Middle frontal gyrus (tissue), 1 donor: ENCODE measurements at regions not wholly inside any gene's neighbourhood (a gene's known extent, or its start where the extent isn't known, plus 50 kb on each side); places are given as distances from the start of the nearest gene placed in this dataset.
"Not testable (repeated sequence)": the region's sequence is repeated elsewhere in the genome, so short reads cannot be mapped to it uniquely, and the experiment has no call there.

Source experiments
- DNase-seq: peaks from one replicate; pipeline ENCODE4 v3.0.0-alpha.2; 2015; ENCODE audit warnings: low spot score; ENCODE audit errors: extremely low spot score

- no peak for DNase-seq
These were observed 122.8 kb upstream of the NOCT start for GRCh38 chr4:138892483-138893407.

GRCh38 chr4:138891631-138892031, 124.0 kb upstream of the NOCT start:
- DNase-seq, result no peak

- DNase-seq, result no peak
These were observed 124.5 kb upstream of the NOCT start for GRCh38 chr4:138890891-138891570.

- no peak for DNase-seq
These were observed 126.4 kb upstream of the NOCT start for GRCh38 chr4:138889216-138889615.

- no peak for DNase-seq
These were observed 127.8 kb upstream of the NOCT start for GRCh38 chr4:138887741-138888140.

- DNase-seq, result no peak
These were observed 128.2 kb upstream of the NOCT start for GRCh38 chr4:138887341-138887740.

- DNase-seq, result no peak
These were observed 135.8 kb upstream of the NOCT start for GRCh38 chr4:138879757-138880156.

- no peak for DNase-seq
These were observed 139.5 kb upstream of the NOCT start for GRCh38 chr4:138875891-138876608.

GRCh38 chr4:138871555-138871875, 144.1 kb upstream of the NOCT start:
- no peak for DNase-seq

GRCh38 chr4:138870737-138871554, 144.6 kb upstream of the NOCT start:
- peak; percentile 80 for DNase-seq

GRCh38 chr4:138869631-138870030, 145.9 kb upstream of the NOCT start:
- DNase-seq, result no peak

GRCh38 chr4:138869165-138869564, 146.4 kb upstream of the NOCT start:
- no peak for DNase-seq

- no peak for DNase-seq
These were observed 147.0 kb upstream of the NOCT start for GRCh38 chr4:138868562-138868961.

- no peak for DNase-seq
These were observed 148.2 kb upstream of the NOCT start for GRCh38 chr4:138867404-138867803.

GRCh38 chr4:138866314-138866713, 149.3 kb upstream of the NOCT start:
- DNase-seq, result no peak

GRCh38 chr4:138865765-138866164, 149.8 kb upstream of the NOCT start:
- no peak for DNase-seq

- DNase-seq, result no peak
These were observed 150.4 kb upstream of the NOCT start for GRCh38 chr4:138864961-138865720.

GRCh38 chr4:138863160-138863559, 152.4 kb upstream of the NOCT start:
- DNase-seq, result no peak

GRCh38 chr4:138861135-138861534, 154.4 kb upstream of the NOCT start:
- no peak for DNase-seq

- not testable (repeated sequence) for DNase-seq
These were observed 155.2 kb upstream of the NOCT start for GRCh38 chr4:138860357-138860756.

GRCh38 chr4:138859254-138859653, 156.3 kb upstream of the NOCT start:
- no peak for DNase-seq
